Muscle of leg (tissue), 3 donors: ENCODE measurements at regions not wholly inside any gene's neighbourhood (a gene's known extent, or its start where the extent isn't known, plus 50 kb on each side); places are given as distances from the start of the nearest gene placed in this dataset.

Experiments
- DNase-seq: peaks from one replicate; pipeline ENCODE4 v3.0.0; 2013
- H3K27ac ChIP-seq: one replicate; pipeline ENCODE4 v1.5.1; 2013; ENCODE audit warnings: mild to moderate bottlenecking, low read length, control low read depth
- H3K27me3 ChIP-seq: one replicate; pipeline ENCODE4 v1.6.1; 2013; ENCODE audit warnings: low read length; ENCODE audit not compliant: control insufficient read depth, insufficient read depth
- H3K36me3 ChIP-seq: one replicate; pipeline ENCODE4 v1.6.1; 2013; ENCODE audit warnings: low read length; ENCODE audit not compliant: control insufficient read depth, insufficient read depth
- H3K4me1 ChIP-seq: one replicate; pipeline ENCODE4 v1.6.1; 2013; ENCODE audit warnings: low read length; ENCODE audit not compliant: control insufficient read depth, insufficient read depth
- H3K4me3 ChIP-seq: one replicate; pipeline ENCODE4 v1.5.1; 2013; ENCODE audit warnings: low read length, control low read depth
- H3K9me3 ChIP-seq: replicated peaks from 2 replicates; pipeline ENCODE4 v1.6.1; 2013; ENCODE audit warnings: low read depth, low read length; ENCODE audit not compliant: control insufficient read depth
- WGBS: methylation state at CpG from one replicate; pipeline ENCODE4 v1.1.5; 2013; ENCODE audit warnings: missing lambda C conversion rate; ENCODE audit not compliant: insufficient coverage; 5-methylcytosine and 5-hydroxymethylcytosine counted together

- Histone ChIP-seq H3K27me3 (no peaks in the 10 kb centered on the region), H3K27ac (no peak overlapping the region), H3K36me3 (no peaks in the 10 kb centered on the region), H3K4me1 (no peaks in the 10 kb centered on the region), H3K9me3 (no peaks in the 10 kb centered on the region), H3K4me3 (no peak overlapping the region)
- WGBS: 40% methylated on average over 1 of the region's 2 CpGs
- DNase-seq: no peak
These were observed 813.8 kb downstream of the NR2F2 start for GRCh38 chr15:97144377-97144711.

GRCh38 chr15:97146929-97147870 lies 813.3 kb upstream of the ARRDC4 start:
- no peak overlapping the region for H3K27ac ChIP-seq
- no peaks in the 10 kb centered on the region for H3K27me3 ChIP-seq
- no peaks in the 10 kb centered on the region for H3K4me1 ChIP-seq
- H3K9me3 ChIP-seq: no peaks in the 10 kb centered on the region
- DNase-seq: no peak
- 66% methylated on average over 9 of the region's 18 CpGs for WGBS
- no peak overlapping the region for H3K4me3 ChIP-seq
- H3K36me3 ChIP-seq: no peaks in the 10 kb centered on the region

GRCh38 chr15:97153356-97153965 lies 807.0 kb upstream of the ARRDC4 start:
- H3K4me3 ChIP-seq: no peak overlapping the region
- WGBS: no CpG with 5 or more reads among the region's 1 CpG
- no peaks in the 10 kb centered on the region for H3K9me3 ChIP-seq
- H3K27ac ChIP-seq: no peak overlapping the region
- H3K36me3 ChIP-seq: no peaks in the 10 kb centered on the region
- no peaks in the 10 kb centered on the region for H3K27me3 ChIP-seq
- no peaks in the 10 kb centered on the region for H3K4me1 ChIP-seq
- DNase-seq: peak; percentile 39

GRCh38 chr15:97156739-97157265 lies 803.7 kb upstream of the ARRDC4 start:
- H3K4me1 ChIP-seq: no peaks in the 10 kb centered on the region
- H3K27ac ChIP-seq: no peak overlapping the region
- no peaks in the 10 kb centered on the region for H3K9me3 ChIP-seq
- WGBS: 88% methylated on average over 2 of the region's 2 CpGs
- no peaks in the 10 kb centered on the region for H3K36me3 ChIP-seq
- no peaks in the 10 kb centered on the region for H3K27me3 ChIP-seq
- H3K4me3 ChIP-seq: no peak overlapping the region
- no peak for DNase-seq

- H3K4me1 ChIP-seq: no peaks in the 10 kb centered on the region
- H3K27me3 ChIP-seq: no peaks in the 10 kb centered on the region
- H3K4me3 ChIP-seq: no peak overlapping the region
- no peaks in the 10 kb centered on the region for H3K36me3 ChIP-seq
- no peaks in the 10 kb centered on the region for H3K9me3 ChIP-seq
- 49% methylated on average over 2 of the region's 2 CpGs for WGBS
- DNase-seq: no peak
- H3K27ac ChIP-seq: no peak overlapping the region
These were observed 797.6 kb upstream of the ARRDC4 start for GRCh38 chr15:97162805-97163495.

DNA sequence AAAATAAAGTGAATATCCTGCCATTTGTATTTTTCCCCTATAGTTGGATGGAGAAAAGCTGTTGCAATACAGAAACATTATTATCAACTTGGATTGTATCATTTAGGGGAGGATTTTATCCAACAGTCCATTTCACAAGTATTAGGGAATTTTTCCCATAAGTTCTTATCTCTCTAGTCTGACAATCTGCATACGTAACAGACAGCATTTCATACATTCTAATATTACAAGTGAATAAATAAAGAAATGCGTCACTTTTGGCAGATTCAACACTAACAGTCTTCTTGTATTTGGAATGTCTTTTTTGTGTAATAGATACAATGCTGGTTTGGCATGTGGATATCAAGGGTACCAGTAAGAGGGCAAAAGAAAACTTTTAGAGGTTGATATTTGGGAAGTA lies 795.3 kb upstream of the ARRDC4 start:
- WGBS: no CpG with 5 or more reads among the region's 2 CpGs
- Histone ChIP-seq H3K27me3 (no peaks in the 10 kb centered on the region), H3K9me3 (no peaks in the 10 kb centered on the region), H3K4me3 (no peak overlapping the region), H3K27ac (no peak overlapping the region), H3K36me3 (no peaks in the 10 kb centered on the region), H3K4me1 (no peaks in the 10 kb centered on the region)
- DNase-seq: no peak

GRCh38 chr15:97168704-97169475 lies 791.6 kb upstream of the ARRDC4 start:
- H3K9me3 ChIP-seq: peaks cover 2% of the 10 kb centered on the region
- H3K27me3 ChIP-seq: no peaks in the 10 kb centered on the region
- DNase-seq: no peak
- H3K36me3 ChIP-seq: no peaks in the 10 kb centered on the region
- WGBS: 62% methylated on average over 7 of the region's 12 CpGs
- H3K4me1 ChIP-seq: no peaks in the 10 kb centered on the region
- no peak overlapping the region for H3K4me3 ChIP-seq
- H3K27ac ChIP-seq: no peak overlapping the region

DNA sequence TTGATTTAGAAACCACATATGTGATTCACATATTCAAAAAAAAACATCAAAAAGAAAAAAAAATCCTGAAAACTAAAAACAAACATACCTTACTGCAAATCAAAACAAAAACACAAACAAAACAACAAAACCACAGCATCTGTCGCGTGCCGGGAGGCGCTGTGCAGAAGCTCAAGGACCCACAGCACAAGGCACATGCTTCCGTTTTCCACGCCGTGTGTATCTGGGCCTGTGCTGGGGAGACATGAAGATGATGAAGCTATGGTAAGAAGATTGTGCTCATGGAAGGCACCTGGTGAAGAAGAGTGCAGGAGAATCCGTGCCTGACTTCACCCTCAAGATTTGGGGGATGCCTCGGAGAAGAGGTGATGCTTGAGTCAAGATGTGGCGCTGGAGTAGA lies 788.9 kb upstream of the ARRDC4 start:
- DNase-seq: no peak
- Histone ChIP-seq H3K4me1 (no peaks in the 10 kb centered on the region), H3K27ac (no peak overlapping the region), H3K4me3 (no peak overlapping the region), H3K27me3 (no peaks in the 10 kb centered on the region), H3K36me3 (no peaks in the 10 kb centered on the region), H3K9me3 (peaks cover 2% of the 10 kb centered on the region)
- WGBS: 96% methylated on average over 8 of the region's 10 CpGs

- Histone ChIP-seq H3K27ac (no peak overlapping the region), H3K4me1 (peaks cover 5% of the 10 kb centered on the region)
- WGBS: no CpG with 5 or more reads among the region's 2 CpGs
These were observed 785.5 kb upstream of the ARRDC4 start for GRCh38 chr15:97174886-97175540.

More at GRCh38 chr15:97174886-97175540, 785.5 kb upstream of the ARRDC4 start:
- no peaks in the 10 kb centered on the region for H3K36me3 ChIP-seq
- peaks cover 2% of the 10 kb centered on the region for H3K9me3 ChIP-seq
- H3K4me3 ChIP-seq: no peak overlapping the region
- H3K27me3 ChIP-seq: no peaks in the 10 kb centered on the region
- no peak for DNase-seq
